NOMO-1 (cell line): ENCODE measurements at regions not wholly inside any gene's neighbourhood (a gene's known extent, or its start where the extent isn't known, plus 50 kb on each side); places are given as distances from the start of the nearest gene placed in this dataset.
"Not testable (repeated sequence)": the region's sequence is repeated elsewhere in the genome, so short reads cannot be mapped to it uniquely, and the experiment has no call there.

Source experiments
- DNase-seq, 2 experiments: peaks; one replicate each; lab custom pipeline; 2025; ENCODE audit not compliant: unreplicated experiment in 2 of 2; lab: John Stamatoyannopoulos, UW

- DNase-seq: no peak
Measured at GRCh38 chr6:131424475-131424874, 148.6 kb upstream of the ARG1 start.

GRCh38 chr6:131427434-131428058 lies 145.5 kb upstream of the ARG1 start:
- DNase-seq: no peak

GRCh38 chr6:131430531-131430930 lies 142.5 kb upstream of the ARG1 start:
- DNase-seq: no peak

DNA sequence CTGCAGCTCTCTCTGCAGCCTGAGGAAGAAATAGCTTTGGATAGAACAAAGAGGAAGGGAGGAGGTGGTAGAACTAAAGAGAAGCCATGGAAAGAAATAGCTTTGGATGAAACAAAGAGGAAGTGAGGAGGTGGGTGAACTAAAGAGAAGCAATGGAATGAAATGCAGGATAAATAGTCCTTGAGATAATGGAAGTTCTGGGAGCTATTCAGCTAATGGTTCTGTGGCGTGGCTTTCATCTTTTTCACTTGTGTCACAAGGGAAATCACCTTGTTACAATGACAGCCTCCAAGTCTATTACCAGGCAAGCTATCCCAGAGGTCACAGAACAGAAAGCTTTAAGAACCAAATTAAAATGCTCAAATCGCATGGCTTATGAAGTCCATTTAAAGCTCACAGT lies 141.3 kb upstream of the ARG1 start:
- no peak for DNase-seq

DNA sequence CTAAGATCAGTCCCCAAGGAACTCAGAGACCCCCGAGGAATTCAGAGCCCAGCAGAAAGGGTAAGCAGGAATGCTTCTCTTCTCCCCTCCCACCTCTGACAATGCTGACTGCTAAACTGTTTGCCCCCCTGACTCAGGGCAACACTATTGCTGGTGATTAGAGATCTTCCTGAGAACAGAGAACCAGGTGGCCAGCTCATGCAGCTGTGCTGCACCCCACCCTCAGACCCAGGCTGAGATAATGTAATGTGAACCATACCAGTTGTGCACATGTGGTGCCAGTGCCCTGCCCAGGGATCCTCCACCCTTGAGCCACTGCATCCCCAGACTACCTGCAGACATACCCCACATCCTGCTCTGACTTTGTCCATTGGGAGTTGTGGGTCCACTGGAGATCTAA lies 139.1 kb upstream of the ARG1 start:
- DNase-seq: no peak

GRCh38 chr6:131436358-131436757 lies 136.7 kb upstream of the ARG1 start:
- DNase-seq: no peak

GRCh38 chr6:131443014-131443413 lies 130.0 kb upstream of the ARG1 start:
- DNase-seq: no peak

DNA sequence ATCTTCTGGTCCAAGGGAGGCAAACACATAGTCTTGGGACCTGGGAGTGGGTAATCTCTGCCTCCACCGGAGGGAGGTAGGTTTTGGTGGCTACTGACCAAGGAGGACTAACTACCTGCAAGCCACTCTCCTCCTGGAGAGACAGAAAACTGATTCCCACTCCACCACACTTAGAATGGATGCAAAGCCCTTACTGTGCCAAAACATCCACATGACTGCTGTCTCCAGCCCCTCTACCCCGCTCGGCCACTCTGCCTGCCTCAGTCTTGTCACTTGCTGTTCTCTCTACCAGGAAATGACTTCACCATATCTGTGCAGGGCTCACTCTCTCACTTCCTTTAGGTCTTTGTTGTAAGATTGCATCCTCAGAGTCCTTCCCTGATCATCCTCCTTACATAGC lies 129.5 kb upstream of the ARG1 start:
- DNase-seq: no peak

DNA sequence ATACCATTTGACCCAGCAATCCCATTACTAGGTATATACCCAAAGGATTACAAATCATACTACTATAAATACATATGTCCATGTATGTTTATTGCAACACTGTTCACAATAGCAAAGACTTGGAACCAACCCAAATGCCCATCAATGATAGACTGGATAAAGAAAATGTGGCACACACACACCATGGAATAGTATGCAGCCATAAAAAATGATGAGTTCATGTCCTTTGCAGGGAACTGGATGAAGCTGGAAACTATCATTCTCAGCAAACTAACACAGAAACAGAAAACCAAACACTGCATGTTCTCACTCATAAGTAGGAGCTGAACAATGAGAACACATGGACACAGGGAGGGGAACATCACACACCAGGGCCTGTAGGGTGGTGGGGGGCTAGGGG lies 127.7 kb upstream of the ARG1 start:
- not testable (repeated sequence) for DNase-seq

- DNase-seq: no peak
Measured at GRCh38 chr6:131450861-131451260, 122.2 kb upstream of the ARG1 start.

DNA sequence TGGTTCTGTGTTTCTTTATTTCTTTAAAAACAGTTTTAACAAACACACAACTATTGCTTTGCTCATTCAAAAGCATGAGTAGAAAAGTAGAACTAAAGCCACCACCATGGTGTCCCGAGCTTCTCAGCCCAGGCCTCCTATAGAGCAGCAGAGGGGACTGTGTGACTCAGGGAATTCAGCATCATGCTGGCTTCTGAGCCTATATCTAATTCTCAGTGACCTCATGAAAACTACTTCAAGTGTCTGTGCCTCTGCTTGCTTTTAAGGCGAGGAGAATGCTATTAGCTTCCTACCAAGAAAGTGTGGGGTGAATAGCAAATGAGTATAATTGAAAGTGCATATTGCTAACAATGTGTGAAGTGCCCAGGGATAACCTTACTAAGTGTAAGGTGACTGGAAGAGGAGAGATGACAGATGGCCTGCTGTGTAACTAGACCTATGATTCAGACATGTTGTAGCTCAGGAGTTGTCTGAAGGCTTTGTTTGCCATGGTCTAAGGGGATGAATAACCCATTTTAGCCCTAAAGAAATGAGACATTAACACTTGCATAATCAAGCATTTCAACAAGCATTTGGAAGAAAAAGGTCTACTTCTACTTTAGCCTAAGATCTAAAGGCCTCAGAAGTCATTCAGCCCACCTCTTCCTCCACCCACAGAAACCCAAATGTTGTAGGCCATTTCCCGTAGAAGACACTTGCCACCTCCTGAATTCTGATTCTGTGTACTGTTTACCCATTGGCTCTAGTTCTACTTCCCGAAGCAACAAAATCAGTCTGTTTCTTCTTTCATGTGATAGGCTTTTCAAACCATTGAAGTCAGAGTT lies 121.5 kb upstream of the ARG1 start:
- no peak for DNase-seq

- DNase-seq: no peak
Measured at GRCh38 chr6:131453803-131454202, 119.2 kb upstream of the ARG1 start.

DNA sequence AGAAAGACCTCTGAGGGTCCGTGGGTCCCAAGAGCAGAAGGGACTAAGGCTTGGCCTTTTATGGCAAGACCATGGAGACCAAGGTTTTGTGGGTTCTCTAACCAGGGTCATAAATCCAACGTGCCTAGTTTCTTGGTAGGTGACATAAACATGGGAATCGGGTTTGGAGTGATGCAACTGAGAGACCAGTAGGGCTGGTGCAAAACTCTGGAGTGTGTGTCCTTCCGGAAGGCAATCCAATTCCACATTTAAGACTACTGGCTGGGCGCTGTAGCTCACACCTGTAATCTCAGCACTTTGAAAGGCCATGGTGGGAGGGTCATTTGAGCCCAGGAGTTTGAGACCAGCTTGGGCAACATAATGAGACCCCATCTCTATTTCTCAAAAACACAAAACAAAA lies 116.5 kb upstream of the ARG1 start:
- no peak for DNase-seq

DNA sequence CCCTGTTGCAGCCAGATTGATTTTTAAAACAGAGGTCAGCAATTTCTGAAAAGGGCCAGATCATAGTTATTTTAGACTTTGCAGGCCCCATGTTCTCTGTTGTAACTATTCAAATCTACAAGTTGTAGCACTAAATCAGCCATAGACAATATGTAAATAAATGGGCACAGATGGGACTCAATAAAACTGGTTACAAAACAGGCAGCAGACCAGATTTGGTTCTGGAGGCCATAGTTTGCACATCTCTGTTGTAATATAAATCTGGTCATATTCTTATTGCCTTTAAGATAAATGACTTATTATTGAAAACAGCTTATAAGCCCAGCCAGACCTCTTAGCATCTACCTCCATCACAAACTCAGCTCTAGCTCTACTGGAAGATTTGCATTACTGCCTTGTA lies 114.0 kb upstream of the ARG1 start:
- DNase-seq: no peak

DNA sequence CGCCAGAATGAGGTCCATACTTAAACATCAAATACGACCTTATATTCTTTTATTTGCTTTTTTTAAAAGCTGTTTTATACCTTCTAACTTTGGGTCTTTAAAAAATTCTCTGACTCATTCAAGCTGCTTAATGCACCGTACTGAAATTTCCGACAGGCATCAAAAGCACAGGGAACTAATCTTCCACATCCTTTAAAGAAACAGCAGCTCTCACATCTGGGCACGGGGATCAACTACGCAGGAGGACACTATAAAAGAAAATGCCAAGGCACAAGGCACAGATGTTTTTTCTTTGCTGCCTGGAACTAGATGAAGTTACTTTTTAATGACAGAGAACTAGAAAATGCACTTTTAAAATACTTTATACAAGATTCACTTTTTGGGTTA lies 112.4 kb upstream of the ARG1 start:
- no peak for DNase-seq

DNA sequence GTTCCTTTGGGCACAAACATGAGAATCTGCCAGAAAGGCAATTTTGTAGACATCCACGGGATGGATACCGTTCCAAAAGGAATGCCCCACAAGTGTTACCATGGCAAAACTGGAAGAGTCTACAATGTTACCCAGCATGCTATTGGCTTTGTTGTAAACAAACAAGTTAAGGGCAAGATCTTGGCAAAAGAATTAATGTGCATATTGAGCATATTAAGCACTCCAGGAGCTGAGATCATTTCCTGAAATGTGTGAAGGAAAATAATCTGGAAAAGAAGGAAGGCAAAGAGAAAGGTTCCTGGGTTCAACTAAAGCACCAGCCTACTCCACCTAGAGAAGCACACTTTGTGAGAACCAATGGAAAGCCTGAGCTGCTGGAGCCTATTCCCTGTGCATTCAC lies 103.9 kb upstream of the ARG1 start:
- no peak for DNase-seq

DNA sequence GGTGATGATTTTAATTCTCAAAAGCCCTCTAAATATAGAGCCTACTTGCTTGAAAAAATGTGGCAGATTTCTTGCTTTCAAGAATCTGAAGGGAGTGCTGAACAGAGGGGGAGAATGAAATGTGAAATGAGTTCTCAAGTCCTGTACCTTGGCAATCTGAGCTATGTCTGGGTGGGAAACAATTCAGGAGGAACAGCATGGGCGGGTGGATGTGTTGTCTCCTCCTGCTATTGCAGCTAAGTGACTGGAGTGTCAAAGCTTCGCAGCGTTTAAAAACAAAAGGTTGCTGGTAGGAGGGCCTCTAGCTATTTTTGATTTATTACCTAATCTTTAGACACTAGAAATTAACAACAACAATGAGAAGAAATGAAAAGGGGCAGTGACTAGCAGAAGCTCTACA lies 102.5 kb upstream of the ARG1 start:
- DNase-seq: no peak

DNA sequence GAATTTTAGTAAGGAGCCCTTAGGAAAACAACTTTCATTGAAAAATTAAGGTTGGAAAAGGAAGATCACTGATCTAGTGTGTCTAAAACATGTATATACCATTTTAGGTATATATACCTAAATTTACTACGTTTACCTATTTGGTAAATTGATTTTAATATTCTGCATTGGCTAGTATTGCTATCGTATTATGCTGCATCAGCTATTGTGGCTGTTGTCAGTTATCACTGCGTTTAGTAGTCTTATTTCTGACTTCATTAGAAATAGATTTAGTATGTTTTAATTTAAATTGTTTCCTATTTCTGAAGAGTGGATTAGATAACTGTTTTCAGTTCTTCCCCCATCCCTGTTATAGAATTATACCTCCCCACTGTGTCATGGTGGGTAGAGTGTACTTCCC lies 101.7 kb upstream of the ARG1 start:
- DNase-seq: no peak

DNA sequence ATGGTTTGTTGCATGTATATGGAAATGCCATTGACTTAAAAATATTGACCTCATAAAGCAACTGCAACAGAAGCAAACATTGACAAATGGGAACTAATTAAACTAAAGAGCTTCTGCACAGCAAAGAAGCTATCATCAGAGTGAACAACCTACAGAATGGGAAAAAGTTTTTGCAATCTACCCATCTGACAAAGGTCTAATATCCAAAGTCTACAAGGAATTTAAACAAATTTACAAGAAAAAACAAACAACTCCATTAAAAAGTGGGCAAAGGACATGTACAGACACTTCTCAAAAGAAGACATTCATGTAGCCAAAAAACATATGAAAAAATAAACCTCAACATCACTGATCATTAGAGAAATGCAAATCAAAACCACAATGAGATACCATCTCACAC lies 99.7 kb upstream of the ARG1 start:
- not testable (repeated sequence) for DNase-seq

DNA sequence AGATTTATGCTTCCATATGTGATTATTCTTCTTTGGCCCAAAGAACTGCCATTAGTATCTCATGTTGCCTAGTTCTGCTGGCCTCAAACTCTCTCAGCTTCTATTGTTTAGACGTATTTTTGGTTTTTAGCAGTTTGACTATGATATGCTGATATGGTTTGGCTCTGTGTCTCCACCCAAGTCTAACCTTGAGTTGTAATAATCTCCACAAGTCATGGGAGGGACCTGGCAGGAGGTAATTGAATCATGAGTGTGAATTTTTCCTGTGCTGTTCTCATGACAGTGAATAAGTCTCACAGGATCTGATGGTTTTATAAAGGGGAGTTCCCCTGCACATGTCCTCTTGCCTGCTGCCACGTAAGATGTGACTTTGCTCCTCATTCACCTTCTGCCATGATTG lies 96.7 kb upstream of the ARG1 start:
- DNase-seq: no peak

DNA sequence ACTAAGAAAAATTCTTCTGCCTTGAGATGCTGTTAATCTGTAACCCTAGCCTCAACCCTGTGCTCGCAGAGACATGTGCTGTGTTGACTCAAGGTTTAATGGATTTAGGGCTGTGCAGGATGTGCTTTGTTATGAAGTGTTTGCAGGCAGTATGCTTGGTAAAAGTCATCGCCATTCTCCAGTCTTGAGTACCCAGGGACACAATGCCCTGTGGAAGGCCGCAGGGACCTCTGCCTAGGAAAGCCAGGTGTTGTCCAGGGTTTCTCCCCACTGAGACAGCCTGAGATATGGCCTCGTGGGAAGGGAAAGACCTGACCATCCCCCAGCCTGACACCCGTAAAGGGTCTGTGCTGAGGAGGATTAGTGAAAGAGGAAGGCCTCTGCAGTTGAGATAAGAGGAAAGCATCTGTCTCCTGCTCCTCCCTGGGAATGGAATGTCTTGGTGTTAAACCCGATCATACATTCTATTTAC lies 94.2 kb upstream of the ARG1 start:
- not testable (repeated sequence) for DNase-seq

GRCh38 chr6:131486608-131487007 lies 86.4 kb upstream of the ARG1 start:
- no peak for DNase-seq
